Skeletal muscle satellite cell (primary cell): ENCODE measurements at regions not wholly inside any gene's neighbourhood (a gene's known extent, or its start where the extent isn't known, plus 50 kb on each side); places are given as distances from the start of the nearest gene placed in this dataset.
"Not testable (repeated sequence)": the region's sequence is repeated elsewhere in the genome, so short reads cannot be mapped to it uniquely, and the experiment has no call there.

Experiments
- H3K27me3 ChIP-seq: 2 replicates; pipeline ENCODE4 v1.7.0; 2013; ENCODE audit warnings: low read length; ENCODE audit not compliant: control insufficient read depth, insufficient read depth
- H3K36me3 ChIP-seq: 2 replicates; pipeline ENCODE4 v1.7.0; 2013; ENCODE audit warnings: mild to moderate bottlenecking, control low read depth, low read length; ENCODE audit not compliant: insufficient read depth
- H3K4me1 ChIP-seq: 2 replicates; pipeline ENCODE4 v1.7.0; 2013; ENCODE audit warnings: low read length; ENCODE audit not compliant: control insufficient read depth, insufficient read depth
- H3K4me2 ChIP-seq: 2 replicates; pipeline ENCODE4 v1.7.0; 2013; ENCODE audit warnings: mild to moderate bottlenecking, low read length
- H3K4me3 ChIP-seq: 2 replicates; pipeline ENCODE4 v1.7.0; 2013; ENCODE audit warnings: low read length
- H3K9ac ChIP-seq: 2 replicates; pipeline ENCODE4 v1.7.0; 2013; ENCODE audit warnings: mild to moderate bottlenecking, low read depth, low read length, moderate library complexity
- H3K9me3 ChIP-seq: replicated peaks from 2 replicates; pipeline ENCODE4 v1.7.0; 2013; ENCODE audit warnings: mild to moderate bottlenecking, control low read depth, low read length

GRCh38 chr10:10716972-10717371, 300.7 kb upstream of the CELF2 start:
- no peak overlapping the region for H3K9ac ChIP-seq
- H3K27me3 ChIP-seq, result no peaks in the 10 kb centered on the region
- no peaks in the 10 kb centered on the region for H3K9me3 ChIP-seq

GRCh38 chr10:10722422-10722821, 295.2 kb upstream of the CELF2 start:
- H3K4me1 ChIP-seq, result no peaks in the 10 kb centered on the region
- H3K4me3 ChIP-seq, result no peak overlapping the region
- no peaks in the 10 kb centered on the region for H3K27me3 ChIP-seq
- H3K9ac ChIP-seq, result no peak overlapping the region
- H3K36me3 ChIP-seq, result no peaks in the 10 kb centered on the region
- no peak overlapping the region for H3K4me2 ChIP-seq
- no peaks in the 10 kb centered on the region for H3K9me3 ChIP-seq

More at GRCh38 chr10:10716972-10717371, 300.7 kb upstream of the CELF2 start:
- H3K4me1 ChIP-seq, result no peaks in the 10 kb centered on the region
- H3K36me3 ChIP-seq, result no peaks in the 10 kb centered on the region
- no peak overlapping the region for H3K4me3 ChIP-seq
- no peak overlapping the region for H3K4me2 ChIP-seq

DNA sequence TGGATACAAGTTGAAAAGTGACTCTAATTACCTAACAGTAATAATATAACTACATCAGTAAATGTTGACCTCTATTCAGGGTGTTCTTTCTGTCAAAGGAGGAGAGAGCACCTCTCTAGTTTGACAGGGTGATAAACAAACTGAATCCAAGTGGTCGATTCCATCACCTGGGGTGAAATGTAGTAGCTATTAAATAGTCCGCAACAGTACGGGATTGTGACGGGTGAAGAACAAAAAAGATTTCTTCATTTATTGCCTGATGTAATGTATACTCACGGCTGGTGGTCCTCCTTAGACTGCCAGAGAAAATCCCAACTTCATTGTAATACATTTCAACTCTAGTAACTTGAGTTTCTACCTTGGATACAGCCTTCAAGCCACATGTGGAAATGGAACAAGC, 292.5 kb upstream of the CELF2 start:
- H3K4me3 ChIP-seq, result no peak overlapping the region
- no peaks in the 10 kb centered on the region for H3K36me3 ChIP-seq
- no peaks in the 10 kb centered on the region for H3K4me1 ChIP-seq
- H3K9ac ChIP-seq, result no peak overlapping the region
- H3K9me3 ChIP-seq, result no peaks in the 10 kb centered on the region
- no peak overlapping the region for H3K4me2 ChIP-seq
- H3K27me3 ChIP-seq, result no peaks in the 10 kb centered on the region

GRCh38 chr10:10726101-10726500, 291.6 kb upstream of the CELF2 start:
- no peaks in the 10 kb centered on the region for H3K27me3 ChIP-seq
- H3K4me1 ChIP-seq, result no peaks in the 10 kb centered on the region
- H3K9ac ChIP-seq, result no peak overlapping the region
- H3K4me3 ChIP-seq, result no peak overlapping the region
- no peak overlapping the region for H3K4me2 ChIP-seq
- no peaks in the 10 kb centered on the region for H3K9me3 ChIP-seq
- no peaks in the 10 kb centered on the region for H3K36me3 ChIP-seq

- H3K4me3 ChIP-seq, H3K4me2 ChIP-seq, H3K9me3 ChIP-seq, H3K36me3 ChIP-seq, H3K27me3 ChIP-seq, H3K4me1 ChIP-seq, H3K9ac ChIP-seq: not testable (repeated sequence)
These were observed 290.3 kb upstream of the CELF2 start for GRCh38 chr10:10727411-10727810.

- H3K4me1 ChIP-seq, result no peaks in the 10 kb centered on the region
- no peak overlapping the region for H3K4me3 ChIP-seq
- H3K4me2 ChIP-seq, result no peak overlapping the region
- no peak overlapping the region for H3K9ac ChIP-seq
- no peaks in the 10 kb centered on the region for H3K36me3 ChIP-seq
- H3K9me3 ChIP-seq, result no peaks in the 10 kb centered on the region
- no peaks in the 10 kb centered on the region for H3K27me3 ChIP-seq
These were observed 289.9 kb upstream of the CELF2 start for GRCh38 chr10:10727812-10728211.

GRCh38 chr10:10730471-10731043, 287.1 kb upstream of the CELF2 start:
- Histone ChIP-seq H3K9ac (no peak overlapping the region), H3K4me1 (no peaks in the 10 kb centered on the region), H3K4me3 (no peak overlapping the region), H3K9me3 (no peaks in the 10 kb centered on the region), H3K4me2 (no peak overlapping the region), H3K27me3 (no peaks in the 10 kb centered on the region), H3K36me3 (no peaks in the 10 kb centered on the region)

- Histone ChIP-seq H3K9me3 (no peaks in the 10 kb centered on the region), H3K4me1 (no peaks in the 10 kb centered on the region), H3K4me3 (no peak overlapping the region), H3K36me3 (no peaks in the 10 kb centered on the region), H3K9ac (no peak overlapping the region), H3K27me3 (no peaks in the 10 kb centered on the region), H3K4me2 (no peak overlapping the region)
These were observed 286.3 kb upstream of the CELF2 start for GRCh38 chr10:10731366-10731765.

DNA sequence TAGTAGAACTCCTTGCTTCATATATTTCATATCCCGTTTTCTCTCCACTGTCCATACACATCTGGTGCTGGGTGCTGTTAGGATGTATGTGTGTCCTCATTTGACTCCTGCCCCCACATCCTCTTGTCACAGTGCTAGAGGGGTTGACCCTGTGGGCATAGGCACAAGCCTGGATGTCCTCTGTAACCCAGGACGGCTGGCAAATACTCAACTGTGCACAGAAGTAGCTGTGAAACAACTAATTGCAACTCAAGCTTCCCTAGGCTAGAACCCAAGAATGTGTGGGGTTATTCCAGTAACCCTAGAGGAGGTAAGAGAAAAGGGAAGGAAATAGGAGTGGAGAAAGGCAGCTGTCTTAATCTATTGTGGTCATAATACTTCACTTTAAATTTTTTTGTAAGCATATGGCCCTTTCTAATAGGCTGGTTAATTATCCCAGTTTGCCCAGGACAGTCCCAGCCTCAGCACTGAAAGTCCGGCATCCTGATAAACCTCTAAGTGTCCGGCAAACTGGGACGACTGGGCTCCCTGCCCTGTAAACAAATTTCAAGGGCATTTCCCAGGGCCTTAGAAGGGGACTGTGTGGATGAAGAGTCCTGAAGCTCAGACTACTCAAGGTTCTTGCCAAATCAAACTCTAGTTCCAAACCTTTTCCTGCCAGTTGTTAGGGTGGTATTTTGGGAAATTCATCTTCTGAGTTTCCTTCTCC, 283.2 kb upstream of the CELF2 start:
- H3K4me3 ChIP-seq, result no peak overlapping the region

GRCh38 chr10:10745291-10745690, 272.4 kb upstream of the CELF2 start:
- Histone ChIP-seq H3K9me3 (no peaks in the 10 kb centered on the region), H3K27me3 (no peaks in the 10 kb centered on the region), H3K4me2 (no peak overlapping the region), H3K4me3 (no peak overlapping the region), H3K4me1 (no peaks in the 10 kb centered on the region), H3K9ac (no peak overlapping the region), H3K36me3 (no peaks in the 10 kb centered on the region)

More for the DNA sequence above, 283.2 kb upstream of the CELF2 start:
- Histone ChIP-seq H3K36me3 (no peaks in the 10 kb centered on the region), H3K9ac (no peak overlapping the region), H3K4me1 (no peaks in the 10 kb centered on the region), H3K4me2 (no peak overlapping the region), H3K27me3 (no peaks in the 10 kb centered on the region), H3K9me3 (no peaks in the 10 kb centered on the region)

- Histone ChIP-seq H3K4me2 (no peak overlapping the region), H3K36me3 (no peaks in the 10 kb centered on the region), H3K9me3 (no peaks in the 10 kb centered on the region), H3K9ac (no peak overlapping the region), H3K27me3 (no peaks in the 10 kb centered on the region), H3K4me1 (no peaks in the 10 kb centered on the region), H3K4me3 (no peak overlapping the region)
These were observed 262.2 kb upstream of the CELF2 start for GRCh38 chr10:10755490-10755889.

GRCh38 chr10:10758306-10758705, 259.4 kb upstream of the CELF2 start:
- Histone ChIP-seq H3K4me3 (no peak overlapping the region), H3K36me3 (no peaks in the 10 kb centered on the region), H3K4me1 (no peaks in the 10 kb centered on the region), H3K27me3 (no peaks in the 10 kb centered on the region), H3K4me2 (no peak overlapping the region), H3K9me3 (no peaks in the 10 kb centered on the region), H3K9ac (no peak overlapping the region)
